BJ (cell line): ENCODE measurements at regions not wholly inside any gene's neighbourhood (a gene's known extent, or its start where the extent isn't known, plus 50 kb on each side); places are given as distances from the start of the nearest gene placed in this dataset.

Source experiments
- CTCF ChIA-PET: fragments of 350-600 bp; formaldehyde crosslinking; extraction: SDS; loops from one replicate; lab custom pipeline; 2021; ENCODE audit warnings: antibody characterized with exemption, inconsistent platforms; lab: Yijun Ruan, JAX
- POLR2A ChIA-PET: fragments of 300-600 bp; sonication (Branson Sonifier 250); formaldehyde crosslinking; extraction: SDS; loops from one replicate; lab custom pipeline; 2021; ENCODE audit warnings: antibody characterized with exemption; lab: Charles Lee
- DNase-seq: peaks from one replicate; pipeline ENCODE4 v3.0.0-alpha.2; 2011; ENCODE audit warnings: low read depth
- H3K27me3 ChIP-seq: 2 replicates; pipeline ENCODE4 v1.6.0; 2011; ENCODE audit warnings: low read length; ENCODE audit not compliant: control insufficient read depth, insufficient read depth
- H3K36me3 ChIP-seq: 2 replicates; pipeline ENCODE4 v1.5.1; 2011; ENCODE audit warnings: low read length; ENCODE audit not compliant: control insufficient read depth, insufficient read depth
- H3K4me3 ChIP-seq: 2 replicates; pipeline ENCODE4 v1.5.1; 2011; ENCODE audit warnings: low read depth, mild to moderate bottlenecking, control low read depth, low read length
- CTCF ChIP-seq: IDR thresholded peaks from 2 replicates; pipeline ENCODE4 v1.5.1; 2011; ENCODE audit warnings: low read depth, mild to moderate bottlenecking, control low read depth, inconsistent platforms, low read length, moderate library complexity; ENCODE audit not compliant: insufficient read depth

GRCh38 chr5:82562696-82563240 is 284.6 kb upstream of the RPS23 start:
- DNase-seq = no peak
- ChIA-PET CTCF (interaction anchor here (0.6 kb wide), 1 partner anchor 9 kb away, joined by 3 read pairs; no protein-coding TSS in a partner anchor), POLR2A (no interaction called here)

GRCh38 chr5:82561797-82562196 is 283.6 kb upstream of the RPS23 start:
- Histone ChIP-seq H3K27me3 (no peaks in the 10 kb centered on the region), H3K36me3 (no peaks in the 10 kb centered on the region), H3K4me3 (no peak overlapping the region)
- TF ChIP-seq CTCF = no peak
- no peak for DNase-seq
- POLR2A ChIA-PET = no interaction called here
- CTCF ChIA-PET = interaction anchor here (1.0 kb wide), 1 partner anchor 12 kb away, joined by 3 read pairs; no protein-coding TSS in a partner anchor

More at GRCh38 chr5:82562696-82563240, 284.6 kb upstream of the RPS23 start:
- no peak for TF ChIP-seq CTCF
- Histone ChIP-seq H3K4me3 (no peak overlapping the region), H3K27me3 (no peaks in the 10 kb centered on the region), H3K36me3 (no peaks in the 10 kb centered on the region)

GRCh38 chr5:82560969-82561368 is 282.8 kb upstream of the RPS23 start:
- H3K27me3 ChIP-seq = no peaks in the 10 kb centered on the region
- ChIA-PET CTCF (interaction anchor here (1.0 kb wide), 1 partner anchor 13 kb away, joined by 3 read pairs; no protein-coding TSS in a partner anchor), POLR2A (no interaction called here)
- DNase-seq = no peak
- TF ChIP-seq CTCF = no peak
- H3K36me3 ChIP-seq = no peaks in the 10 kb centered on the region
- no peak overlapping the region for H3K4me3 ChIP-seq

- Histone ChIP-seq H3K27me3 (no peaks in the 10 kb centered on the region), H3K36me3 (no peaks in the 10 kb centered on the region), H3K4me3 (no peak overlapping the region)
- no peak for DNase-seq
- CTCF ChIA-PET = interaction anchor here (0.6 kb wide), 1 partner anchor 1144 kb away, joined by 4 read pairs; no protein-coding TSS in a partner anchor
- no peak for TF ChIP-seq CTCF
- POLR2A ChIA-PET = no interaction called here
These were observed 282.4 kb upstream of the RPS23 start for GRCh38 chr5:82560561-82560960.

- Histone ChIP-seq H3K4me3 (no peak overlapping the region), H3K36me3 (no peaks in the 10 kb centered on the region), H3K27me3 (no peaks in the 10 kb centered on the region)
- DNase-seq = no peak
- ChIA-PET CTCF (interaction anchor here (0.7 kb wide), 1 partner anchor 85 kb away, joined by 3 read pairs; no protein-coding TSS in a partner anchor), POLR2A (no interaction called here)
- no peak for TF ChIP-seq CTCF
These were observed 273.8 kb upstream of the RPS23 start for GRCh38 chr5:82551840-82552385.
